ENCODE measurements at regions not wholly inside any gene's neighbourhood (a gene's known extent, or its start where the extent isn't known, plus 50 kb on each side); places are given as distances from the start of the nearest gene placed in this dataset.

DNA sequence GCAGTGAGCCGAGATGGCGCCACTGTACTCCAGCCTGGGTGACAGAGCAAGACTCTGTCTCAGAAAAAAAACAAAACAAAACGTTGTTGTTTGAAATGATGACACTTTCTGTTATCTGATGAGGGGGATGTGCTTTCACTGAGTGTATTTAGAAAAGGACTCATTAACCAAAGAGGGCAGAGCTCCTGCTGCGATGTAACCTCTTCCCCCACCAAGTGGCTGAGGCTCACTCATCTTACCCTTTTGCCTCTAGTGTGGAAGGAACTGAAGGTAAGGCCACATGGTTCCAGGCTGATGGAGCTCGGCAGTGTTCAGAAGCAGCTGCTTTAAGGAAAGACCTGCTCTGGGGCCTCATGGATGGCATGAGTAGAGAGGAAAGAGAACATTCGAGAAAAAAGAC lies 105.7 kb upstream of the RUNX1 start:
- TF ChIP-seq POLR2A (IDR thresholded peaks at IDR 0.05; ENCODE audit: low read length) (no peak), GATA1 (IDR thresholded peaks at IDR 0.05; ENCODE audit: low read depth, low read length) (no peak)

Measured in erythroblast (primary cell).